MM.1S (cell line): ENCODE measurements at regions not wholly inside any gene's neighbourhood (a gene's known extent, or its start where the extent isn't known, plus 50 kb on each side); places are given as distances from the start of the nearest gene placed in this dataset.

Experiments used
- EZH2 ChIP-seq: fragments of 300-600 bp; sonication (generic); optimal IDR thresholded peaks from 2 replicates; pipeline ENCODE3; 2017; ENCODE audit warnings: low read depth, mild to moderate bottlenecking, antibody characterized with exemption, low read length, mixed read lengths
- EZH2phosphoT487 ChIP-seq: fragments of 300-600 bp; sonication (generic); IDR thresholded peaks from 2 replicates; pipeline ENCODE4 v1.6.1; 2018; ENCODE audit warnings: antibody characterized with exemption, low read length
- TF ChIP-seq, protein P1 (sequence below): fragments of 300-600 bp; sonication (generic); IDR thresholded peaks from 2 replicates; pipeline ENCODE4 v1.5.1; 2016; ENCODE audit warnings: antibody characterized with exemption, low read length, mixed read lengths

DNA sequence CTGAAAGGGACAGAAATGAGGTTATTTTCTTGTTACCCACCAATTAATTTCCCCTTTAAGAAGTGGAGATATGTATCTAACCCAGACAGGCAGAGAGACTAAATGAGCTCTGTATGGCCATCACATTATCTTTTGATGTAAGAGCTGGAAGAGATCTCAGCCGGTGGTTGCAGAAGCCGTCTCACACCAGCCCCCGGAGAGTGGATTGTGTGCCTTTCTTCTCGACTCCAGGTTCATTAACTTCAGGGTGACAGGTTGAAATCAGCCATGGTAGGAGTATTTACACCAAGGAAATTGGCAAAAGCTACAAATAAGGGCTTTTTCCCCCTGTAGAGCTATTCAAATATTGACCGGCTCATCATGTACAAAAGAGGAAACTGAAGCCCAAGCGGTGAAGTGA lies 580.3 kb upstream of the CADM1 start:
- TF ChIP-seq, protein P1, sequence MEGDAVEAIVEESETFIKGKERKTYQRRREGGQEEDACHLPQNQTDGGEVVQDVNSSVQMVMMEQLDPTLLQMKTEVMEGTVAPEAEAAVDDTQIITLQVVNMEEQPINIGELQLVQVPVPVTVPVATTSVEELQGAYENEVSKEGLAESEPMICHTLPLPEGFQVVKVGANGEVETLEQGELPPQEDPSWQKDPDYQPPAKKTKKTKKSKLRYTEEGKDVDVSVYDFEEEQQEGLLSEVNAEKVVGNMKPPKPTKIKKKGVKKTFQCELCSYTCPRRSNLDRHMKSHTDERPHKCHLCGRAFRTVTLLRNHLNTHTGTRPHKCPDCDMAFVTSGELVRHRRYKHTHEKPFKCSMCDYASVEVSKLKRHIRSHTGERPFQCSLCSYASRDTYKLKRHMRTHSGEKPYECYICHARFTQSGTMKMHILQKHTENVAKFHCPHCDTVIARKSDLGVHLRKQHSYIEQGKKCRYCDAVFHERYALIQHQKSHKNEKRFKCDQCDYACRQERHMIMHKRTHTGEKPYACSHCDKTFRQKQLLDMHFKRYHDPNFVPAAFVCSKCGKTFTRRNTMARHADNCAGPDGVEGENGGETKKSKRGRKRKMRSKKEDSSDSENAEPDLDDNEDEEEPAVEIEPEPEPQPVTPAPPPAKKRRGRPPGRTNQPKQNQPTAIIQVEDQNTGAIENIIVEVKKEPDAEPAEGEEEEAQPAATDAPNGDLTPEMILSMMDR: no peak
- TF ChIP-seq EZH2 (no peak), EZH2phosphoT487 (no peak)
